GM21825 (cell line): ENCODE measurements at regions not wholly inside any gene's neighbourhood (a gene's known extent, or its start where the extent isn't known, plus 50 kb on each side); places are given as distances from the start of the nearest gene placed in this dataset.
A peak's percentile ranks its signal among the peaks of the same experiment; 100 is the strongest.
"Not testable (repeated sequence)": the region's sequence is repeated elsewhere in the genome, so short reads cannot be mapped to it uniquely, and the experiment has no call there.

ENCODE experiments used
- ATAC-seq: cut with Tn5 transposase; IDR thresholded peaks from one replicate; pipeline ENCODE4 v1.9.1; 2021; ENCODE audit warnings: mild to moderate bottlenecking, moderate library complexity; ENCODE audit not compliant: unreplicated experiment

- peak; percentile 93 for ATAC-seq
Measured at GRCh38 chr5:90338712-90339372, 70.7 kb downstream of the CETN3 start.

- no peak for ATAC-seq
Measured at GRCh38 chr5:90337449-90338052, 72.0 kb downstream of the CETN3 start.

- ATAC-seq = no peak
Measured at GRCh38 chr5:90336752-90337151, 72.8 kb downstream of the CETN3 start.

- no peak for ATAC-seq
Measured at GRCh38 chr5:90334741-90335140, 74.8 kb downstream of the CETN3 start.

GRCh38 chr5:90329911-90330310, 79.6 kb downstream of the CETN3 start:
- ATAC-seq = no peak

GRCh38 chr5:90326995-90327394, 82.6 kb downstream of the CETN3 start:
- no peak for ATAC-seq

- ATAC-seq = no peak
Measured at GRCh38 chr5:90325093-90325492, 84.5 kb downstream of the CETN3 start.

- ATAC-seq = not testable (repeated sequence)
Measured at GRCh38 chr5:90320348-90320747, 89.2 kb downstream of the CETN3 start.

- no peak for ATAC-seq
Measured at GRCh38 chr5:90312027-90312426, 97.5 kb downstream of the CETN3 start.

GRCh38 chr5:90311401-90311800, 98.2 kb downstream of the CETN3 start:
- no peak for ATAC-seq

- ATAC-seq = no peak
Measured at GRCh38 chr5:90308787-90309585, 100.6 kb downstream of the CETN3 start.

GRCh38 chr5:90307782-90308181, 101.8 kb downstream of the CETN3 start:
- ATAC-seq = no peak

GRCh38 chr5:90307322-90307721, 102.2 kb downstream of the CETN3 start:
- no peak for ATAC-seq

- no peak for ATAC-seq
Measured at GRCh38 chr5:90306613-90307012, 102.9 kb downstream of the CETN3 start.

- no peak for ATAC-seq
Measured at GRCh38 chr5:90305041-90305720, 104.4 kb downstream of the CETN3 start.

GRCh38 chr5:90301248-90301647, 108.3 kb downstream of the CETN3 start:
- ATAC-seq = peak; percentile 55

- ATAC-seq = no peak
Measured at GRCh38 chr5:90297045-90297764, 112.4 kb downstream of the CETN3 start.

- no peak for ATAC-seq
Measured at GRCh38 chr5:90294604-90295003, 115.0 kb downstream of the CETN3 start.

GRCh38 chr5:90293931-90294330, 115.6 kb downstream of the CETN3 start:
- no peak for ATAC-seq

- no peak for ATAC-seq
Measured at GRCh38 chr5:90290648-90291047, 118.9 kb downstream of the CETN3 start.

- ATAC-seq = no peak
Measured at GRCh38 chr5:90289837-90290236, 119.7 kb downstream of the CETN3 start.
